Breast epithelium (tissue), 3 donors: ENCODE measurements at regions not wholly inside any gene's neighbourhood (a gene's known extent, or its start where the extent isn't known, plus 50 kb on each side); places are given as distances from the start of the nearest gene placed in this dataset.

Experiments used
- CTCF ChIP-seq, 3 donors: fragments of 450-650 bp; IDR thresholded peaks; one replicate each; pipeline ENCODE4 v1.5.1; 2016 to 2017; ENCODE audit warnings: antibody characterized with exemption in 3 of 3, mild to moderate bottlenecking in 3 of 3, moderate library complexity in 3 of 3
- POLR2A ChIP-seq: fragments of 450-650 bp; IDR thresholded peaks from one replicate; pipeline ENCODE4 v1.6.1; 2016; ENCODE audit warnings: antibody characterized with exemption, mild to moderate bottlenecking, moderate library complexity
- POLR2AphosphoS5 ChIP-seq, 3 donors: sonication (generic); formaldehyde crosslinking; IDR thresholded peaks; one replicate each; pipeline ENCODE4 v1.6.1; 2017; ENCODE audit warnings: antibody characterized with exemption in 3 of 3

GRCh38 chr6:47103931-47104330, 61.8 kb upstream of the ADGRF1 start:
- no peak for TF ChIP-seq CTCF (IDR thresholded peaks at IDR 0.05)
- TF ChIP-seq POLR2A = no peak
- TF ChIP-seq POLR2AphosphoS5 (IDR thresholded peaks at IDR 0.05) = no peak
